Testis (tissue), 2 donors: ENCODE measurements at regions not wholly inside any gene's neighbourhood (a gene's known extent, or its start where the extent isn't known, plus 50 kb on each side); places are given as distances from the start of the nearest gene placed in this dataset.

Experiments
- DNase-seq: peaks from one replicate; pipeline ENCODE4 v3.0.0-alpha.2; 2019
- H3K27ac ChIP-seq, 2 donors: fragments of 200-600 bp; sonication (generic); one replicate each; pipeline ENCODE4 v1.5.1; 2019
- H3K27me3 ChIP-seq: fragments of 200-600 bp; sonication (generic); one replicate; pipeline ENCODE4 v1.5.1; 2019
- H3K36me3 ChIP-seq: fragments of 200-600 bp; sonication (generic); one replicate; pipeline ENCODE4 v1.5.1; 2017; ENCODE audit warnings: low read depth; ENCODE audit errors: missing control alignments
- H3K4me1 ChIP-seq: fragments of 200-600 bp; sonication (generic); one replicate; pipeline ENCODE4 v1.5.1; 2019
- H3K4me3 ChIP-seq, 2 donors: fragments of 200-600 bp; sonication (generic); one replicate each; pipeline ENCODE4 v1.5.1; 2017 to 2019
- H3K9me3 ChIP-seq: fragments of 200-600 bp; sonication (generic); one replicate; pipeline ENCODE4 v1.5.1; 2017
- CTCF ChIP-seq, 3 experiments: fragments of 450-650 bp in 2 of 3; fragments of 200-600 bp in 1 of 3; sonication (generic) in 1 of 3; IDR thresholded peaks; one replicate each; pipeline ENCODE4 v1.5.1; 2016 to 2019; ENCODE audit warnings: antibody characterized with exemption in 3 of 3, mild to moderate bottlenecking in 2 of 3, moderate library complexity in 1 of 3
- POLR2A ChIP-seq: fragments of 450-650 bp; IDR thresholded peaks from one replicate; pipeline ENCODE4 v1.6.1; 2017; ENCODE audit warnings: antibody characterized with exemption, mild to moderate bottlenecking, moderate library complexity
- WGBS, 2 donors: methylation state at CpG; one replicate each; pipeline ENCODE4 v1.1.5; 2018; 5-methylcytosine and 5-hydroxymethylcytosine counted together
- intact Hi-C: fragments of 100-400 bp; cut with DNase I; formaldehyde crosslinking; loops from one replicate; pipeline ENCODE4 v1.15.1; 2023; ENCODE audit warnings: low total_unique reads

GRCh38 chr18:30175621-30176225 is 866.8 kb downstream of the DSC3 start:
- TF ChIP-seq CTCF (IDR thresholded peaks at IDR 0.05) (no peak), POLR2A (no peak)
- H3K36me3 ChIP-seq = no peaks in the 10 kb centered on the region
- peak overlapping the region; percentile 48 to 64 for H3K4me3 ChIP-seq
- no peaks in the 10 kb centered on the region for H3K27me3 ChIP-seq
- 69 to 70% methylated on average over 19 of the region's 19 CpGs for WGBS, 2 donors
- intact Hi-C loops = no loop called here
- H3K4me1 ChIP-seq = no peaks in the 10 kb centered on the region
- peak overlapping the region in 1 of 2 donors; percentile 38 for H3K27ac ChIP-seq
- H3K9me3 ChIP-seq = no peaks in the 10 kb centered on the region
- peak; percentile 54 for DNase-seq

GRCh38 chr18:30175061-30175574 is 867.4 kb downstream of the DSC3 start:
- Histone ChIP-seq H3K27me3 (no peaks in the 10 kb centered on the region), H3K36me3 (no peaks in the 10 kb centered on the region), H3K4me1 (no peaks in the 10 kb centered on the region), H3K27ac (peak overlapping the region in 1 of 2 donors; percentile 38), H3K9me3 (no peaks in the 10 kb centered on the region), H3K4me3 (peak overlapping the region; percentile 48 to 64)
- 84 to 86% methylated on average over 6 to 52 of the region's 52 CpGs for WGBS, 2 donors
- intact Hi-C loops = no loop called here
- no peak for TF ChIP-seq CTCF (IDR thresholded peaks at IDR 0.05)
- TF ChIP-seq POLR2A = no peak
- DNase-seq = peak; percentile 21

- Histone ChIP-seq H3K4me1 (no peaks in the 10 kb centered on the region), H3K36me3 (no peaks in the 10 kb centered on the region), H3K9me3 (no peaks in the 10 kb centered on the region), H3K27me3 (no peaks in the 10 kb centered on the region), H3K4me3 (no peak overlapping the region), H3K27ac (no peak overlapping the region)
- no peak for TF ChIP-seq POLR2A
- TF ChIP-seq CTCF (IDR thresholded peaks at IDR 0.05) = no peak
- no peak for DNase-seq
- intact Hi-C loops = no loop called here
- WGBS, 2 donors = 88 to 95% methylated on average over 2 of the region's 2 CpGs
Observed at GRCh38 chr18:30163573-30163972, 879.0 kb downstream of the DSC3 start.

- no peak for DNase-seq
- H3K9me3 ChIP-seq = no peaks in the 10 kb centered on the region
- no peaks in the 10 kb centered on the region for H3K36me3 ChIP-seq
- H3K4me1 ChIP-seq = no peaks in the 10 kb centered on the region
- intact Hi-C loops = no loop called here
- H3K27me3 ChIP-seq = no peaks in the 10 kb centered on the region
- H3K4me3 ChIP-seq = no peak overlapping the region
- no peak for TF ChIP-seq CTCF (IDR thresholded peaks at IDR 0.05)
- TF ChIP-seq POLR2A = no peak
- H3K27ac ChIP-seq = no peak overlapping the region
Observed at GRCh38 chr18:30160124-30160523, 882.4 kb downstream of the DSC3 start.

- intact Hi-C loops = no loop called here
- Histone ChIP-seq H3K36me3 (no peaks in the 10 kb centered on the region), H3K4me1 (no peaks in the 10 kb centered on the region), H3K27ac (no peak overlapping the region), H3K4me3 (no peak overlapping the region), H3K9me3 (no peaks in the 10 kb centered on the region), H3K27me3 (no peaks in the 10 kb centered on the region)
- DNase-seq = no peak
- TF ChIP-seq POLR2A (no peak), CTCF (IDR thresholded peaks at IDR 0.05) (no peak)
- 55 to 58% methylated on average over 2 of the region's 2 CpGs for WGBS, 2 donors
Observed at GRCh38 chr18:30150586-30151250, 891.8 kb downstream of the DSC3 start.
